Colonic mucosa (tissue), 4 donors: ENCODE measurements at regions not wholly inside any gene's neighbourhood (a gene's known extent, or its start where the extent isn't known, plus 50 kb on each side); places are given as distances from the start of the nearest gene placed in this dataset.

Source experiments
- DNase-seq: peaks from one replicate; pipeline ENCODE4 v3.0.0-alpha.2; 2020
- H3K27ac ChIP-seq: fragments of 200-600 bp; one replicate; pipeline ENCODE4 v1.8.0; 2021
- H3K27me3 ChIP-seq: fragments of 200-600 bp; one replicate; pipeline ENCODE4 v1.8.0; 2021
- H3K36me3 ChIP-seq: fragments of 200-600 bp; one replicate; pipeline ENCODE4 v1.8.0; 2021
- H3K4me1 ChIP-seq: fragments of 200-600 bp; one replicate; pipeline ENCODE4 v1.8.0; 2021; ENCODE audit warnings: mild to moderate bottlenecking
- H3K4me3 ChIP-seq: fragments of 200-600 bp; one replicate; pipeline ENCODE4 v1.8.0; 2021
- H3K9ac ChIP-seq, 2 donors: one replicate each; pipeline ENCODE4 v1.7.0; 2013; ENCODE audit warnings: control low read depth in 2 of 2, low read depth in 2 of 2, low read length in 2 of 2
- H3K9me3 ChIP-seq: fragments of 200-600 bp; one replicate; pipeline ENCODE4 v1.8.0; 2021
- CTCF ChIP-seq: fragments of 200-600 bp; IDR thresholded peaks from one replicate; pipeline ENCODE4 v1.8.0; 2022; ENCODE audit warnings: antibody characterized with exemption, mild to moderate bottlenecking
- intact Hi-C: fragments of 100-400 bp; cut with DNase I; formaldehyde crosslinking; loops from one replicate; pipeline ENCODE4 v1.14.1; 2022
- donor health status: healthy.
- donor health status: DM: no; HTN: no; CAD: no.
- donor health status: DM: no; HTN: no; CAD: no.

GRCh38 chr3:5635746-5636145, 448.2 kb downstream of the EDEM1 start:
- intact Hi-C loops, result no loop called here
- Histone ChIP-seq H3K9me3 (no peaks in the 10 kb centered on the region), H3K36me3 (no peaks in the 10 kb centered on the region), H3K27ac (no peak overlapping the region), H3K4me3 (no peak overlapping the region), H3K4me1 (no peaks in the 10 kb centered on the region), H3K27me3 (no peaks in the 10 kb centered on the region), H3K9ac (no peak overlapping the region)
- TF ChIP-seq CTCF, result no peak
- DNase-seq, result no peak

- no peaks in the 10 kb centered on the region for H3K36me3 ChIP-seq
- H3K27me3 ChIP-seq, result no peaks in the 10 kb centered on the region
- no peaks in the 10 kb centered on the region for H3K4me1 ChIP-seq
- intact Hi-C loops, result no loop called here
- H3K9me3 ChIP-seq, result no peaks in the 10 kb centered on the region
- no peak overlapping the region for H3K27ac ChIP-seq
- no peak for DNase-seq
- no peak overlapping the region for H3K9ac ChIP-seq
- no peak for TF ChIP-seq CTCF
- no peak overlapping the region for H3K4me3 ChIP-seq
Measured at GRCh38 chr3:5638550-5638949, 451.0 kb downstream of the EDEM1 start.

DNA sequence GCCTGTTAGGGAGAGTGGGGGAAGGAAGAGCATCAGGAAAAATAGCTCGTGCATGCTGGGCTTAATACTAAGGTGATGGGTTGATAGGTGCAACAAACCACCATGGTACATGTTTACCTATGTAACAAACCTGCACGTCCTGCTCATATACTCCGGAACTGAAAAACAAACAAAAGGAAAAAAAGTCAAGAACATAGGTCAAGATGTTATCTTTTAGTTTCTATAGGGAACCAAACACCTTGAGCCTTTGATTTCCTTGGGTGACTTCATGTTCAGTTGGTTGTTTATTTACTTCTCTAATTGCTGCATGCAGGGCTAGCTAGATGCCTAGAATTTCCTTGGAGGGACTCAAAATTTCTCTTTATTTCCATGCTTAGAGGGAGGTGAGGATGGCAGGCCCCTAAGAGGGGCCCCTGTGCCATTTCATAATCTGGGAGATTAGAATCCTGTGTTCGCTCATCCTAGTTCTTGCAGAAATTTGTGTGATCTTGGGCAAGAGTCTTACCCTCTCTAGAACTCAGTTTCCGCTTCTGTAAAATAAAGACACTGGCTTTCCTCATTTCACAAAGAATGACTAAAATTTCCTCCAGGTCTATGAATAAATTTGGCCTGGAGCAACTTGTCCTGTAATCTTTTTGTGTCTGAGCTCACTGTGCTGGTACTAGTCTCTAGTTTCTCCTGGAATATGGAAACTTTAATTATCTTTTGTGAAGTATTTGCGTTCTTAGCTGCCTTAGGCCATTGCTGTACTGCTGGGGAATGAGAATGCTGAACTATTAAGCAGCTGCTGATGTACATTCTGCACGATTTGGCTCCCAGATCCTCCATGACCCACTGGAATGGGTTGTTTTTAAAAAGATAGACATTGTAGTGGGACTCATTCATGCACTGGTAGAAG, 457.5 kb downstream of the EDEM1 start:
- Histone ChIP-seq H3K36me3 (no peaks in the 10 kb centered on the region), H3K4me3 (no peak overlapping the region), H3K27me3 (no peaks in the 10 kb centered on the region), H3K27ac (no peak overlapping the region), H3K9ac (no peak overlapping the region), H3K4me1 (no peaks in the 10 kb centered on the region), H3K9me3 (no peaks in the 10 kb centered on the region)
- intact Hi-C loops, result no loop called here
- DNase-seq, result no peak
- no peak for TF ChIP-seq CTCF

DNA sequence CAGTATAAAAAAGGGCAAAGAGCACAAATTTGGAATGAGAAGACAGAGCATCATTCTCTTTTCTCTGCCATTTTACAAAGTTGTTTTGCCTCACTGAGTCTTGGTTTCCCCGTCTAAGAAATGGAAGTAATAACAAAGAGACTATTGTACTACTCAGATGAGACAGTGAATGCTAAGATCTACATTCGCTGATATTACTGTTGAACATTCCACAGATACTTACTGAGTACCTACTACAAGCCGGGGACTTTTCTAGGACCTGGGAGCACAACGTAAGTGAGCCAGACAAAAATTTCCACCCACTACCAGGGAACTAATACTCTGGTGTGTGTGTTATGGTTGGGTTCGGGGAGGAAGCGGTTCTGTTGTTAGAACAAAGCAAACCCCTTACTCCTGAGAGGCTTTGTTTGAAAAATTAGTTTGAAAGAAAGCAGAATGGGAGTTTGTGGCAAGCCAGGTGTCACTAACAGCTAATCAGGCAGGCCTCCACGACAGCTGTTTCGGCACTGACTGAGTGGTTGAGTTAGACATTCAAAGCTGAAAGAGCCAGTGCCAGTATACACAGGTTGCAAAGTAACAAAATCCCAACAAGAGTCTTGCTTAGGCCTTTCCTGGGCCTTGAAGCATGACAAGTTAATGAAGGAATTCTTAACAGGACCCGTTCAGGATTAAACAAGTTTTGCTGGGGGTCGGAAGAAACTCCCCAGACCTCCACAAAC, 458.3 kb downstream of the EDEM1 start:
- H3K4me1 ChIP-seq, result no peaks in the 10 kb centered on the region
- H3K27me3 ChIP-seq, result no peaks in the 10 kb centered on the region
- H3K4me3 ChIP-seq, result no peak overlapping the region
- H3K27ac ChIP-seq, result no peak overlapping the region
- intact Hi-C loops, result no loop called here
- H3K9me3 ChIP-seq, result no peaks in the 10 kb centered on the region
- no peak for TF ChIP-seq CTCF
- H3K36me3 ChIP-seq, result no peaks in the 10 kb centered on the region
- no peak overlapping the region for H3K9ac ChIP-seq
- no peak for DNase-seq

- H3K27me3 ChIP-seq, result no peaks in the 10 kb centered on the region
- no peak overlapping the region for H3K4me3 ChIP-seq
- no peaks in the 10 kb centered on the region for H3K9me3 ChIP-seq
- no peak for TF ChIP-seq CTCF
- H3K4me1 ChIP-seq, result no peaks in the 10 kb centered on the region
- no peak overlapping the region for H3K9ac ChIP-seq
- H3K36me3 ChIP-seq, result no peaks in the 10 kb centered on the region
- no peak for DNase-seq
- H3K27ac ChIP-seq, result no peak overlapping the region
- intact Hi-C loops, result no loop called here
Measured at GRCh38 chr3:5650303-5650702, 462.8 kb downstream of the EDEM1 start.
